Sciatic nerve (tissue), 2 donors: ENCODE measurements at regions not wholly inside any gene's neighbourhood (a gene's known extent, or its start where the extent isn't known, plus 50 kb on each side); places are given as distances from the start of the nearest gene placed in this dataset.
"Not testable (repeated sequence)": the region's sequence is repeated elsewhere in the genome, so short reads cannot be mapped to it uniquely, and the experiment has no call there.

ENCODE experiments used
- ATAC-seq: fragments of 200-7000 bp; cut with Tn5 transposase; one replicate; pipeline ENCODE4 v1.9.1; 2020; ENCODE audit warnings: mild to moderate bottlenecking, moderate library complexity
- DNase-seq: peaks from one replicate; pipeline ENCODE4 v3.0.0-alpha.2; 2020; ENCODE audit warnings: low spot score
- intact Hi-C: fragments of 100-400 bp; cut with DNase I; formaldehyde crosslinking; loops from one replicate; pipeline ENCODE4 v1.14.2; 2022
- donor health status: DM: no; HTN: no; CAD: no.
- donor health status: DM: no; HTN: no; CAD: no.

DNA sequence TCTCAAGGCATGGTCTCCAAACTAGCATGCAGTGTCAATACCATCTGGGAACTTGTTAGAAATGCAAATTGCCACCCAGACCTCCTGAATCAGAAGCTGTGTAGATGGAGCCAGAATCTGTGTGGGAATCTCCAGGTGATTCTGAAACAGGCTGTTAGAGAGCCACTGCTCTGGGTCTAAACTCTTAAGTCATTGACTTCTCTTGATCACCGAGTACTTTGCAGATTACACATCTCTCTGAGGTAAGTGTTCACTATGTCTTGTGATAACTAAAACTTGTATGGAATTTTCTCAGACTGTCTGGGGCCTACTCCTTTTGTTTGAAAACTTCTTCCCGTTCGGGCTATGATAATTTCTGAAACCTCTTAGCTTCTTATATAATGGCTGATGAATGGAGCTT, 315.6 kb downstream of the EDEM1 start:
- DNase-seq = no peak
- no peak for ATAC-seq
- intact Hi-C loops = no loop called here

DNA sequence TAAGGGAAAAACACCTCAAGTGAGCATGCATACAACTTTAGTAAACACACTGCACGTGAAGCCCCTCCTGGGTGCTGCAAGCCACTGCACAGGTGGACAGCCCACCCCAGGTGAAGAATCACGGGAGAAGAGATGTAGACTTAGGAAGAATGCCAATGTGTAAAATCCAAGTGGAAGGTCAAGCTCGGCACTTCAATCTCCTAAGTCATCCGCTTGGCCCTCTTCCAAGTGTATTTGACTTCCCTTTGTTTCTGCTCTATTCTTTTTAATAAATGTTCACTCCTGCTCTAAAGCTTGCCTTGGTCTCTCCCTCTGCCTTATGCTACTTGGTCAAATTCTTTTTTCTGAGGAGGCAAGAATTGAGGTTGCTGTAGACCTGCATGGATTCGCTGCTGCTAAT, 316.6 kb downstream of the EDEM1 start:
- ATAC-seq (no peak), DNase-seq (no peak)
- intact Hi-C loops = no loop called here

DNA sequence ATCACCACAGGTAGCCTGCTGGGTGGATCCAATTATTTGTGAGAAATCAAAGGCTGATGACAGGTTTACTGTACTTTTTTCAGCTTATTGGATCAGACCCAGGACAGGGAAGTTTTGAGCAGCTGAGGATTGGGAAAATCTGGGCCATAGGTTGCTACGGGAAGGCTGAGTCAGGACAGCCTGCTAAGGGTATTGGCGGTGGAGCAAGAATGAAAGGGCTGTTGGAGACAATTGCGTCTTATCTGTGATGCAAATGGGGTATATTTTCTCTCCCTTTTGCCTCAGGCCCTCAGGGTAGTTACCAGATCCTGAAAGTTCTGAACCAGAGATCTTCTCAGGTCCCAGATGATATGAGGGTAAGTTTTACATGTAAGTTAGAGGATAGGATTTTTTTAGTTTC, 317.7 kb downstream of the EDEM1 start:
- intact Hi-C loops = no loop called here
- ATAC-seq = no peak
- DNase-seq = no peak

DNA sequence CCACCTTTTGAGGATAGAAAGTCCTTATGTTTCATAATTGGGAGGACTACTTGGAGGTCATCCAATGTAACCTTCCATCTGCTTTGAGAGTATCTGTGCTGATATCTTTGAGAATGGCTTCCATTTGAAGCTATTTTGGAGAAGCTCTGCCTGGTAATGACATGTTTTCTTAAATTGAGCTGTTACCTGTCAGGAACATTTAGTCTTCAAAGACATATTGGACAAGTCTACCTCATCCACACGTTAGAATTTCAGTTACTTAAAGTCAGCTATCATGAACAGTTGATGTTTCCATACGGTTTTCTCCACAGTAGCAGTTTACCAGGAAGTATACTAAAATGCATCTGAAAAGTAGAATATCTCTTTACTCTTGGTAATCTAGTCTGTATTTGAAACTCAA, 318.5 kb downstream of the EDEM1 start:
- no peak for ATAC-seq
- intact Hi-C loops = no loop called here
- no peak for DNase-seq

DNA sequence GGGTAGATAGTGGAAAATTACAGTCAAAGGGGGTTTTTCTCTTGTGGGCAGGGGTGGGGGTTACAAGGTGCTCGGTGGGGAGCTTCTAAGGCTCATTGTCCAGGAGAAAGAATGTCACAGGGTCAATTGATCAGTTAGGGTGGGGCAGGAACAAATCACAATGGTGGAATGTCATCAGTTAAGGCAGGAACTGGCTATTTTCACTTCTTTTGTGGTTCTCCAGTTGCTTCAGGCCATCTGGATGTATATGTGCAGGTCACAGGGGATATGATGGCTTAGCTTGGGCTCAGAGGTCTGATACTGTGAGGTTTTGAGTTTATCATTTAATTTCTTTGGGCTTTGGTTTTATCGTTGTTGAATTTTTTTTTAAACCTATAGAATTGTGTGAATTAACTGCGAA, 321.4 kb downstream of the EDEM1 start:
- ATAC-seq, intact Hi-C loops, DNase-seq: not testable (repeated sequence)

- DNase-seq = no peak
- intact Hi-C loops = no loop called here
- no peak for ATAC-seq
Measured at GRCh38 chr3:5510300-5510699, 322.8 kb downstream of the EDEM1 start.

- intact Hi-C loops = no loop called here
- no peak for ATAC-seq
- no peak for DNase-seq
Measured at GRCh38 chr3:5517921-5518320, 330.4 kb downstream of the EDEM1 start.

GRCh38 chr3:5520237-5520636, 332.7 kb downstream of the EDEM1 start:
- intact Hi-C loops = no loop called here
- DNase-seq (no peak), ATAC-seq (no peak)

GRCh38 chr3:5523125-5523524, 335.6 kb downstream of the EDEM1 start:
- intact Hi-C loops = no loop called here
- ATAC-seq (no peak), DNase-seq (no peak)

DNA sequence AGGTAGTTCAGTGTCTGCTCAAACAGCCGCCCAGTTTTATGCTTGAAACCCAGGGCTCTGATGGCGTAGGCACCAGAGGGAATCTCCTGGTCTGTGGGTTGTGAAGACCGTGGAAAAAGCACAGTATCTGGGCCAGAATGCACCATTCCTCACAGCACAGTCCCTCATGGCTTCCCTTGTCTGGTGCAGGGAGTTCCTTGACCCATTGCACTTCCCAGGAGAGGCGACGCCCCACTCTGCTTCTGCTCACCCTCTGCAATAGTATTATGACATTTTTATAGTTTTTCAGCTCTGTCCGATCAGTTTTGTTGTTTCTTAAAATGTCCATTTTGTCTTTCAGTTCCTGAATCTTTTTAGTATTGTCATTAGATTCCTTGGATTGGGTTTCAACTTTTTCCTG, 343.5 kb downstream of the EDEM1 start:
- DNase-seq = no peak
- no peak for ATAC-seq
- intact Hi-C loops = no loop called here

GRCh38 chr3:5531741-5532290, 344.3 kb downstream of the EDEM1 start:
- ATAC-seq = no peak
- DNase-seq = no peak
- intact Hi-C loops = no loop called here

DNA sequence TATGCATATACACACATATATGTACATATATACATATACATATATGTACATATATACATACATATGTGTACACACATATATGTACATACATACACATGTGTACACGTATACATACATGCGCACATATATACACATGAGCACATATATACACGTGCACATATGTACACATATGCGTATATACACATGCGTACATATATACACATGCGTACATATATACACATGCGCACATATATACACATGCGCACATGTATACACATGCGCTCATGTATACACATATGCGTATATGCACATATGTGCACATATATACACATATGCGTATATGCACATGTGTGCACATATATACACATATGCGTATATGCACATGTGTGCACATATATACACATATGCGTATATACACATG, 353.0 kb downstream of the EDEM1 start:
- ATAC-seq = no peak
- intact Hi-C loops = no loop called here
- no peak for DNase-seq

GRCh38 chr3:5542472-5542871, 355.0 kb downstream of the EDEM1 start:
- ATAC-seq = no peak
- intact Hi-C loops = no loop called here
- no peak for DNase-seq

GRCh38 chr3:5543047-5543446, 355.5 kb downstream of the EDEM1 start:
- intact Hi-C loops = no loop called here
- ATAC-seq (no peak), DNase-seq (no peak)

DNA sequence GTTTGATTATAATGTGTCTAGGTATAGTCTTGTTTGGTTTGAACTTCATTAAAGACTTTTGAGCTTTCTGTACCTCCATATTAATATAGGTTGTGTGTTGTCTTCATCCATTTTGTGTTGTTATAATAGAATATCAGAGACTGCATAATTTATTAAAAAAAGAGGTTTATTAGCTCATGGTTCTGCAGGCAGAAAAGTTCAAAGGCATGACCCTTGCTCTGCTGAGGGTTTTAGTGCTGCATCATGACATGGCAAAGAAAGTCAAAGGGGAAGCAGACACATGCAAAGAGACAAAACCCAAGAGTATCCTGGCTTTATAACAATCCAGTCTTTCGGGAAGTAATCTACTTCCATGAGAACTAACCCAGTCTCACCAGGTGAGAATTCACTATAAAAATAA, 358.2 kb downstream of the EDEM1 start:
- no peak for ATAC-seq
- intact Hi-C loops = no loop called here
- DNase-seq = no peak

- ATAC-seq = no peak
- intact Hi-C loops = no loop called here
- DNase-seq = no peak
Measured at GRCh38 chr3:5553203-5553602, 365.7 kb downstream of the EDEM1 start.

- ATAC-seq (no peak), DNase-seq (no peak)
- intact Hi-C loops = no loop called here
Measured at GRCh38 chr3:5554245-5554747, 366.8 kb downstream of the EDEM1 start.

DNA sequence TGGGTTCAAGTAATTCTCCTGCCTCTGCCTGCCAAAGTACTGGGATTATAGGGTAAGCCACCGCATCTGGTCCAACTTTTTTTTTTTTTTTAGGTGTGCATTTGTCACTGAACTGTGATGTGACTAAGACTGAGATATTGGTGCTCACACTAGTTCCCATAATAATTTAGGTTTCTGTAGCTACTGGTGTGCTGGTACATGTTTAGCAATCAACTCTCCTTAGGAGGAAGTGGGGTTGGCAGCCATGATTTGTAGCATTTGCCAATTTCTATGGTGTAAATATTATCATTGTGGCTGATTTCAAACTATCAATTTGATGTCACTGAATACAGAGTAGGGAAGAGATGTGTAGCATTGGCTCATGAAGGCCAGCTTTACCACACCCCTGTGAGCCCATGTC, 372.7 kb downstream of the EDEM1 start:
- ATAC-seq (no peak), DNase-seq (no peak)
- intact Hi-C loops = no loop called here

GRCh38 chr3:5563537-5564277, 376.2 kb downstream of the EDEM1 start:
- ATAC-seq (no peak), DNase-seq (no peak)
- intact Hi-C loops = no loop called here

GRCh38 chr3:5564278-5564666, 376.8 kb downstream of the EDEM1 start:
- intact Hi-C loops = no loop called here
- DNase-seq = no peak
- no peak for ATAC-seq

DNA sequence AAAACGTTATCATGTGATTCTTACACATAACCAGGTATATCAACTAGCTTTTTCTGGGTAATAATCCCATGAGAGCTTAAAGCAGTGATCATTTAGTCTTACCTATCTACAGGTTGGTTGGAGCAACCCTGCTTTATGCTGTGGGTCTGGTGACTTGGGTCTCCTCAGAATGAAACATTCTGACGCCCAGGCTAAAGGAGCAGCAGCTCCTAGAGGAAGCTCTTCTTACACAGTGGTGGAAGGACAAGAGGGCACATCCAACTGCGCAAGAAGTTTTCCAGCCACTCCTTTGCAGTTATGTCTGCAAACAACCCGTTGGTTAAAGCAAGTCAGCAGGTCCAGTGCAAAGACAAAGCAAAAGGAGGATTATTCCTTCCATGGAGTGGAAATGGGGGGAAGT, 377.5 kb downstream of the EDEM1 start:
- intact Hi-C loops = no loop called here
- no peak for ATAC-seq
- no peak for DNase-seq
